ENCODE measurements at regions not wholly inside any gene's neighbourhood (a gene's known extent, or its start where the extent isn't known, plus 50 kb on each side); places are given as distances from the start of the nearest gene placed in this dataset.

- TF ChIP-seq TSHZ2 (CRISPR knock-in tag; IDR thresholded peaks at IDR 0.05): no peak
- TF ChIP-seq BACH2 (CRISPR knock-in tag; IDR thresholded peaks at IDR 0.05; ENCODE audit: borderline replicate concordance): no peak
- TF ChIP-seq SNAI2 (CRISPR knock-in tag; IDR thresholded peaks at IDR 0.05): no peak
- TF ChIP-seq CSRNP3 (CRISPR knock-in tag; IDR thresholded peaks at IDR 0.05): no peak
- no peak for TF ChIP-seq ZNF70 (CRISPR knock-in tag; IDR thresholded peaks at IDR 0.05)
- no peak for TF ChIP-seq ZFP3 (CRISPR knock-in tag; IDR thresholded peaks at IDR 0.05)
- TF ChIP-seq CREB5 (CRISPR knock-in tag; IDR thresholded peaks at IDR 0.05; ENCODE audit: low read depth): no peak
Observed at GRCh38 chr21:39084073-39084472, 99.2 kb downstream of the PSMG1 start.
